ENCODE measurements at regions not wholly inside any gene's neighbourhood (a gene's known extent, or its start where the extent isn't known, plus 50 kb on each side); places are given as distances from the start of the nearest gene placed in this dataset.

- TF ChIP-seq CTCF (IDR thresholded peaks at IDR 0.05; ENCODE audit: low read depth, low read length) = no peak
- no peak for DNase-seq (ENCODE audit: extremely low read depth, low read depth)
Observed at GRCh38 chr11:96697466-96697865, 307.7 kb downstream of the JRKL start.

- TF ChIP-seq CTCF (IDR thresholded peaks at IDR 0.05; ENCODE audit: low read depth, low read length) = no peak
- DNase-seq (ENCODE audit: extremely low read depth, low read depth) = no peak
Observed at GRCh38 chr11:96704847-96705246, 315.0 kb downstream of the JRKL start.

- no peak for TF ChIP-seq CTCF (IDR thresholded peaks at IDR 0.05; ENCODE audit: low read depth, low read length)
- no peak for DNase-seq (ENCODE audit: extremely low read depth, low read depth)
Observed at GRCh38 chr11:96706761-96707160, 316.9 kb downstream of the JRKL start.

- no peak for DNase-seq (ENCODE audit: extremely low read depth, low read depth)
- TF ChIP-seq CTCF (IDR thresholded peaks at IDR 0.05; ENCODE audit: low read depth, low read length) = no peak
Observed at GRCh38 chr11:96707273-96707672, 317.5 kb downstream of the JRKL start.

GRCh38 chr11:96708219-96708878 lies 318.5 kb downstream of the JRKL start:
- DNase-seq (ENCODE audit: extremely low read depth, low read depth) = no peak
- no peak for TF ChIP-seq CTCF (IDR thresholded peaks at IDR 0.05; ENCODE audit: low read depth, low read length)

- DNase-seq (ENCODE audit: extremely low read depth, low read depth) = no peak
- TF ChIP-seq CTCF (IDR thresholded peaks at IDR 0.05; ENCODE audit: low read depth, low read length) = no peak
Observed at GRCh38 chr11:96713301-96713700, 323.5 kb downstream of the JRKL start.

GRCh38 chr11:96714689-96715088 lies 324.9 kb downstream of the JRKL start:
- no peak for DNase-seq (ENCODE audit: extremely low read depth, low read depth)
- TF ChIP-seq CTCF (IDR thresholded peaks at IDR 0.05; ENCODE audit: low read depth, low read length) = no peak

Data from AG09319 (cell line).